GM12878 (cell line): ENCODE measurements at regions not wholly inside any gene's neighbourhood (a gene's known extent, or its start where the extent isn't known, plus 50 kb on each side); places are given as distances from the start of the nearest gene placed in this dataset.

Experiments used
- ATAC-seq: fragments of 200-7000 bp; cut with Tn5 transposase; 3 replicates; pipeline ENCODE4 v1.9.1; 2020; ENCODE audit warnings: mild to moderate bottlenecking, moderate library complexity
- BruUV-seq: library from RNA; stranded (reverse); fragments of 400-500 nt; replicated peaks from 2 replicates; lab custom pipeline; 2021; lab: Mats Ljungman, UMichigan
- CTCF ChIA-PET: fragments of 300-600 bp; sonication (Branson Sonifier 250); formaldehyde crosslinking; extraction: SDS; loops from one replicate; lab custom pipeline; 2021; ENCODE audit warnings: inconsistent platforms; lab: Yijun Ruan, JAX
- POLR2A ChIA-PET: fragments of 350-600 bp; formaldehyde crosslinking; extraction: SDS; loops from one replicate; lab custom pipeline; 2021; ENCODE audit warnings: inconsistent platforms; lab: Charles Lee
- RAD21 ChIA-PET: fragments of 300-600 bp; sonication (Branson Sonifier 250); formaldehyde crosslinking; loops from one replicate; lab custom pipeline; 2023; ENCODE audit warnings: antibody characterized with exemption; ENCODE audit not compliant: unreplicated experiment; lab: Charles Lee
- SMC1A ChIA-PET: fragments of 300-600 bp; sonication (Branson Sonifier 250); formaldehyde crosslinking; loops from one replicate; lab custom pipeline; 2023; ENCODE audit not compliant: unreplicated experiment, uncharacterized antibody; lab: Charles Lee
- DNase-seq: peaks from one replicate; pipeline ENCODE4 v3.0.0-alpha.2; 2011; ENCODE audit warnings: low read depth, low spot score
- FAIRE-seq: peaks from 3 replicates; lab custom pipeline; 2011; peaks lifted over from hg19 to GRCh38; lab: Jason Lieb, UNC
- H2AFZ ChIP-seq: 2 replicates; pipeline ENCODE4 v1.6.0; 2011; ENCODE audit warnings: low read depth, low read length, control low read depth; ENCODE audit not compliant: control insufficient read depth
- H3K27ac ChIP-seq: 2 replicates; pipeline ENCODE4 v1.5.1; 2011; ENCODE audit warnings: control low read depth; ENCODE audit not compliant: control insufficient read depth, insufficient read depth
- H3K27me3 ChIP-seq, 2 experiments: replicated peaks in 1 of 2; 2 replicates each; pipeline versions ENCODE4 v1.6.0 to v1.6.1; 2011; ENCODE audit warnings: low read length in 1 of 2; ENCODE audit not compliant: control insufficient read depth in 2 of 2, insufficient read depth in 2 of 2
- H3K36me3 ChIP-seq, 2 experiments: 2 replicates each; pipeline ENCODE4 v1.5.1; 2011; ENCODE audit warnings: low read length in 1 of 2; ENCODE audit not compliant: control insufficient read depth in 2 of 2, insufficient read depth in 2 of 2
- H3K4me1 ChIP-seq: 2 replicates; pipeline ENCODE4 v1.6.1; 2011; ENCODE audit warnings: mild to moderate bottlenecking, low read length, moderate library complexity, mixed read lengths; ENCODE audit not compliant: control insufficient read depth, insufficient read depth
- H3K4me2 ChIP-seq: 2 replicates; pipeline ENCODE4 v1.6.0; 2011; ENCODE audit warnings: control low read depth; ENCODE audit not compliant: control insufficient read depth, insufficient read depth
- H3K4me3 ChIP-seq: fragments of 200-600 bp; sonication (generic); 2 replicates; pipeline ENCODE4 v1.5.1; 2016
- H3K79me2 ChIP-seq: 2 replicates; pipeline ENCODE4 v1.6.0; 2011; ENCODE audit warnings: low read length; ENCODE audit not compliant: control insufficient read depth, insufficient read depth
- H3K9ac ChIP-seq: 2 replicates; pipeline ENCODE4 v1.8.0; 2011; ENCODE audit warnings: low read length, control low read depth, mixed read lengths; ENCODE audit not compliant: control insufficient read depth, insufficient read depth
- H3K9me3 ChIP-seq: replicated peaks from 3 replicates; pipeline ENCODE4 v1.5.1; 2011; ENCODE audit warnings: mild to moderate bottlenecking, low read length; ENCODE audit not compliant: control insufficient read depth, insufficient read depth
- H4K20me1 ChIP-seq: 2 replicates; pipeline ENCODE4 v1.6.0; 2011; ENCODE audit not compliant: control insufficient read depth, insufficient read depth
- ASH2L ChIP-seq: fragments of 300-600, 200-600 bp; sonication (generic); IDR thresholded peaks from 2 replicates; pipeline ENCODE4 v1.6.1; 2017; ENCODE audit warnings: low read depth, mild to moderate bottlenecking, borderline replicate concordance
- BCL11A ChIP-seq: IDR thresholded peaks from 2 replicates; pipeline ENCODE4 v1.6.1; 2011; ENCODE audit warnings: low read depth, low read length
- FOS ChIP-seq: IDR thresholded peaks from 3 replicates; pipeline ENCODE4 v1.6.1; 2011; ENCODE audit warnings: borderline replicate concordance; ENCODE audit not compliant: insufficient read length; ENCODE audit errors: extremely low read depth
- HDGF ChIP-seq: fragments of 450-650 bp; IDR thresholded peaks from 2 replicates; pipeline ENCODE4 v1.6.1; 2016; ENCODE audit warnings: antibody characterized with exemption
- IRF5 ChIP-seq: fragments of 450-650 bp; IDR thresholded peaks from 2 replicates; pipeline ENCODE4 v1.6.1; 2017; ENCODE audit warnings: borderline replicate concordance
- KLF5 ChIP-seq: fragments of 450-650 bp; IDR thresholded peaks from 2 replicates; pipeline ENCODE4 v1.6.1; 2014; ENCODE audit warnings: mild to moderate bottlenecking; ENCODE audit not compliant: partially characterized antibody
- PAX8 ChIP-seq: fragments of 450-650 bp; IDR thresholded peaks from 2 replicates; pipeline ENCODE4 v1.6.1; 2017; ENCODE audit warnings: mild to moderate bottlenecking, moderate library complexity
- SIX5 ChIP-seq: IDR thresholded peaks from 2 replicates; pipeline ENCODE4 v1.6.1; 2011; ENCODE audit warnings: mild to moderate bottlenecking, low read depth, low read length, moderate library complexity; ENCODE audit not compliant: severe bottlenecking
- SMARCA5 ChIP-seq: fragments of 450-650 bp; IDR thresholded peaks from 2 replicates; pipeline ENCODE4 v1.6.1; 2017; ENCODE audit warnings: mild to moderate bottlenecking
- SUZ12 ChIP-seq: fragments of 200-600 bp; sonication (generic); IDR thresholded peaks from one replicate; pipeline ENCODE4 v1.6.1; 2018; ENCODE audit warnings: antibody characterized with exemption, mild to moderate bottlenecking; ENCODE audit not compliant: unreplicated experiment
- ZNF24 ChIP-seq: fragments of 450-650 bp; IDR thresholded peaks from 2 replicates; pipeline ENCODE4 v1.6.1; 2017; ENCODE audit warnings: antibody characterized with exemption, mild to moderate bottlenecking
- WGBS: methylation state at CpG from one replicate; pipeline ENCODE4 v1.1.6; 2016; ENCODE audit warnings: low lambda C conversion rate; ENCODE audit not compliant: insufficient replicate concordance, insufficient coverage; ENCODE audit errors: missing lambda C conversion rate; 5-methylcytosine and 5-hydroxymethylcytosine counted together
- in situ Hi-C: fragments of 300-500 bp; cut with MboI; formaldehyde crosslinking; loops from 9 replicates; pipeline ENCODE4 v1.14.3; 2018; ENCODE audit warnings: mixed read lengths
- intact Hi-C: fragments of 100-400 bp; cut with micrococcal nuclease; formaldehyde crosslinking; loops from one replicate; pipeline ENCODE4 v1.14.2; 2022; ENCODE audit not compliant: unreplicated experiment
- TF ChIP-seq, protein P1 (sequence below): IDR thresholded peaks from 2 replicates; pipeline ENCODE4 v1.6.1; 2012; ENCODE audit warnings: low read depth, low read length, improper control_type of control experiment
- TF ChIP-seq, protein P2 (sequence below): IDR thresholded peaks from 2 replicates; pipeline ENCODE4 v1.6.1; 2011; ENCODE audit warnings: mild to moderate bottlenecking, low read depth, low read length, moderate library complexity; ENCODE audit not compliant: insufficient replicate concordance

DNA sequence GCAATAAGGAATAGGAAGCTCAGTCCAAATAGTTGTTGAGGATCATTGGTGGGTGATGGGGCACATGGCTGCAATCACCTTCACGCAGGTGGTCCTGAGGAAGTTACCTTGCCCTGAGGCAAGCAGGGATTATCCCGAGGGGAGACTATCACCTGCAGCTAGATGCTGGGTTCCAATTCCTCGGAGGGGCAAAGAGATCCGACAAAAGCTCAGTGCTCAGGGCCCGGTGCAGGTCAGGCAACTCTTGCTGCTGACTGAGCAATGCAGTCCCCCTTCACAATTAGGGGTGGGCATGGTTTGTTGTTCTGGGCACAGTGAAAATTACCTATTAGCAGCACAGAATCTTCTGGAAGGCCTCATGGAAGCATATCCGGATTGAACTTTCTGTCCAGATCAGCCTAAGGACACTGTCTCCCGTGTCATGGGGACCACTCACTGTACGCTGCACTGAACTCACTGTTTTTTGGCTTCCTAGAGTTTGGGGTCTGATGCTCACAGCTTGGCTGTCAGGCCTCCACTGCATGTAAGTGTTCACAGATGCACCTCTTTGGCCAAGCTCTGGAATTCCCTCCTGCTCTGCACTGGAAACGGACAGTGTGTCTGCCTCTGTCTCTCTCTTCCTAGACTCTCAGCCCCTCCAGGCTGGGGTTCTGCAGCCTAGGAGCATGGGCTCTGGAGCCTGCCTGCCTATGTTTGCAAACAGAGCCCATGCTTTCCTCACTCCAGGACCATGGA, 372.7 kb downstream of the ZNF536 start:
- no peaks in the 10 kb centered on the region for H3K27me3 ChIP-seq
- DNase-seq: no peak
- no peaks in the 10 kb centered on the region for H3K79me2 ChIP-seq
- TF ChIP-seq IRF5: no peak
- TF ChIP-seq, protein P1, sequence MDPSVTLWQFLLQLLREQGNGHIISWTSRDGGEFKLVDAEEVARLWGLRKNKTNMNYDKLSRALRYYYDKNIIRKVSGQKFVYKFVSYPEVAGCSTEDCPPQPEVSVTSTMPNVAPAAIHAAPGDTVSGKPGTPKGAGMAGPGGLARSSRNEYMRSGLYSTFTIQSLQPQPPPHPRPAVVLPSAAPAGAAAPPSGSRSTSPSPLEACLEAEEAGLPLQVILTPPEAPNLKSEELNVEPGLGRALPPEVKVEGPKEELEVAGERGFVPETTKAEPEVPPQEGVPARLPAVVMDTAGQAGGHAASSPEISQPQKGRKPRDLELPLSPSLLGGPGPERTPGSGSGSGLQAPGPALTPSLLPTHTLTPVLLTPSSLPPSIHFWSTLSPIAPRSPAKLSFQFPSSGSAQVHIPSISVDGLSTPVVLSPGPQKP: no peak
- intact Hi-C loops: no loop called here
- no peaks in the 10 kb centered on the region for H3K36me3 ChIP-seq
- CTCF ChIA-PET: no interaction called here
- SMC1A ChIA-PET: no interaction called here
- RAD21 ChIA-PET: no interaction called here
- POLR2A ChIA-PET: no interaction called here
- H3K9me3 ChIP-seq: no peaks in the 10 kb centered on the region; the same call in 2 of the 3 replicates
- H3K4me1 ChIP-seq: no peaks in the 10 kb centered on the region
- no peak overlapping the region for H2AFZ ChIP-seq
- H3K4me3 ChIP-seq: no peak overlapping the region
- no peaks in the 10 kb centered on the region for H4K20me1 ChIP-seq
- no peak for FAIRE-seq
- no peak for ATAC-seq
- no TSS peak for BruUV-seq
- 51% methylated on average over 8 of the region's 9 CpGs for WGBS
- no peak overlapping the region for H3K27ac ChIP-seq
- H3K9ac ChIP-seq: no peak overlapping the region
- no peak overlapping the region for H3K4me2 ChIP-seq
- in situ Hi-C loops: no loop called here

DNA sequence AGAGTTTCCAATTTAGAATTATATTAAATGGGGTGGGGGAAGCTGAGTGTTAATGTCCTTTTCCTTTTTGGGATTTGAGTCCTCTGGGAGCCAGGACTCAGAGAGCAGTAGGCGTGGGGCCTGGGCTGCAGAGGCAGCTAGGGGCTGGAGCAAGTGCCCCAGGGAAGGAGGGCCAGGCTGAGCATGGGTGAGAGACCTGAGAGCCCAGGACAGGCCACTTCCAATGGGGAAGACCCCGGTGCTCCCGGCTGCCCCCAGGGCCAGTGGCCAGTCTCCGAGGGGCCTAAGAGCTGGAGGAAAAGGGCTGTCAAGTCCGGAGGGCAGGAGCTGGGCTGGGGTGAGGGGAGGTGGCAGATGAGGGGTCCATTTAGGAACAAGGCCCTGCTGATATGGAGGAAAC, 371.5 kb downstream of the ZNF536 start:
- ChIA-PET POLR2A (no interaction called here), SMC1A (no interaction called here), CTCF (no interaction called here), RAD21 (no interaction called here)
- no peak for FAIRE-seq
- no peaks in the 10 kb centered on the region; the same call in 2 of the 3 replicates for H3K9me3 ChIP-seq
- no peaks in the 10 kb centered on the region for H4K20me1 ChIP-seq
- H3K4me3 ChIP-seq: no peak overlapping the region
- H3K36me3 ChIP-seq: no peaks in the 10 kb centered on the region
- no peak overlapping the region for H2AFZ ChIP-seq
- BruUV-seq: no TSS peak
- H3K9ac ChIP-seq: no peak overlapping the region
- H3K27me3 ChIP-seq: no peaks in the 10 kb centered on the region
- no peaks in the 10 kb centered on the region for H3K79me2 ChIP-seq
- ATAC-seq: no peak
- in situ Hi-C loops: no loop called here
- H3K4me1 ChIP-seq: no peaks in the 10 kb centered on the region
- 7% methylated on average over 5 of the region's 5 CpGs for WGBS
- no peak overlapping the region for H3K27ac ChIP-seq
- no peak for DNase-seq
- H3K4me2 ChIP-seq: no peak overlapping the region
- intact Hi-C loops: no loop called here
- no peak for TF ChIP-seq SMARCA5
- TF ChIP-seq, protein P2, sequence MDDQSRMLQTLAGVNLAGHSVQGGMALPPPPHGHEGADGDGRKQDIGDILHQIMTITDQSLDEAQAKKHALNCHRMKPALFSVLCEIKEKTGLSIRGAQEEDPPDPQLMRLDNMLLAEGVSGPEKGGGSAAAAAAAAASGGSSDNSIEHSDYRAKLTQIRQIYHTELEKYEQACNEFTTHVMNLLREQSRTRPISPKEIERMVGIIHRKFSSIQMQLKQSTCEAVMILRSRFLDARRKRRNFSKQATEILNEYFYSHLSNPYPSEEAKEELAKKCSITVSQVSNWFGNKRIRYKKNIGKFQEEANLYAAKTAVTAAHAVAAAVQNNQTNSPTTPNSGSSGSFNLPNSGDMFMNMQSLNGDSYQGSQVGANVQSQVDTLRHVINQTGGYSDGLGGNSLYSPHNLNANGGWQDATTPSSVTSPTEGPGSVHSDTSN: no peak
- no peak for TF ChIP-seq KLF5
- no peak for TF ChIP-seq ASH2L
- TF ChIP-seq ZNF24: no peak
- TF ChIP-seq SIX5: no peak
- TF ChIP-seq IRF5: no peak
- TF ChIP-seq BCL11A: no peak
- no peak for TF ChIP-seq HDGF
- no peak for TF ChIP-seq FOS
- TF ChIP-seq SUZ12: no peak
- TF ChIP-seq PAX8: no peak
